ENCODE measurements at regions not wholly inside any gene's neighbourhood (a gene's known extent, or its start where the extent isn't known, plus 50 kb on each side); places are given as distances from the start of the nearest gene placed in this dataset.

- DNase-seq, result no peak
Observed at GRCh38 chr7:51658684-51659083, 342.1 kb upstream of the COBL start.

- no peak for DNase-seq
Observed at GRCh38 chr7:51647931-51648351, 331.3 kb upstream of the COBL start.

GRCh38 chr7:51647486-51647885 lies 330.9 kb upstream of the COBL start:
- no peak for DNase-seq

GRCh38 chr7:51645702-51646298 lies 329.2 kb upstream of the COBL start:
- DNase-seq, result peak; percentile 6

GRCh38 chr7:51645255-51645654 lies 328.6 kb upstream of the COBL start:
- no peak for DNase-seq

- no peak for DNase-seq
Observed at GRCh38 chr7:51644216-51644615, 327.6 kb upstream of the COBL start.

- DNase-seq, result no peak
Observed at GRCh38 chr7:51640841-51641240, 324.2 kb upstream of the COBL start.

GRCh38 chr7:51639661-51640334 lies 323.2 kb upstream of the COBL start:
- DNase-seq, result no peak

GRCh38 chr7:51636503-51636902 lies 319.9 kb upstream of the COBL start:
- no peak for DNase-seq

- DNase-seq, result no peak
Observed at GRCh38 chr7:51635775-51636174, 319.2 kb upstream of the COBL start.

- DNase-seq, result no peak
Observed at GRCh38 chr7:51634538-51634937, 317.9 kb upstream of the COBL start.

- no peak for DNase-seq
Observed at GRCh38 chr7:51634025-51634424, 317.4 kb upstream of the COBL start.

- DNase-seq, result no peak
Observed at GRCh38 chr7:51633596-51633995, 317.0 kb upstream of the COBL start.

- DNase-seq, result no peak
Observed at GRCh38 chr7:51633006-51633405, 316.4 kb upstream of the COBL start.

- no peak for DNase-seq
Observed at GRCh38 chr7:51630933-51631332, 314.3 kb upstream of the COBL start.

GRCh38 chr7:51629206-51629605 lies 312.6 kb upstream of the COBL start:
- no peak for DNase-seq

GRCh38 chr7:51621956-51622355 lies 305.3 kb upstream of the COBL start:
- DNase-seq, result no peak

- DNase-seq, result no peak
Observed at GRCh38 chr7:51620706-51621105, 304.1 kb upstream of the COBL start.

- no peak for DNase-seq
Observed at GRCh38 chr7:51619880-51620279, 303.3 kb upstream of the COBL start.

GRCh38 chr7:51617686-51618085 lies 301.1 kb upstream of the COBL start:
- no peak for DNase-seq

GRCh38 chr7:51613911-51614357 lies 297.3 kb upstream of the COBL start:
- DNase-seq, result no peak

- no peak for DNase-seq
Observed at GRCh38 chr7:51611937-51612336, 295.3 kb upstream of the COBL start.

- DNase-seq, result no peak
Observed at GRCh38 chr7:51607447-51607846, 290.8 kb upstream of the COBL start.

GRCh38 chr7:51606601-51607154 lies 290.1 kb upstream of the COBL start:
- no peak for DNase-seq
